Karpas-422 (cell line): ENCODE measurements at regions not wholly inside any gene's neighbourhood (a gene's known extent, or its start where the extent isn't known, plus 50 kb on each side); places are given as distances from the start of the nearest gene placed in this dataset.

Experiments used
- DNase-seq: peaks from one replicate; pipeline ENCODE4 v3.0.0-alpha.2; 2015
- H2AFZ ChIP-seq: fragments of 200-600 bp; sonication (generic); 2 replicates; pipeline ENCODE4 v1.6.1; 2014; ENCODE audit warnings: antibody characterized with exemption, low read length, mixed read lengths
- H3K27ac ChIP-seq: fragments of 200-600 bp; sonication (generic); 2 replicates; pipeline ENCODE4 v1.5.1; 2014; ENCODE audit warnings: mild to moderate bottlenecking, low read length, moderate library complexity
- H3K27me3 ChIP-seq: fragments of 200-600 bp; sonication (generic); 2 replicates; pipeline ENCODE4 v1.6.1; 2014; ENCODE audit warnings: low read length, mixed read lengths
- H3K36me3 ChIP-seq: fragments of 200-600 bp; sonication (generic); 2 replicates; pipeline ENCODE4 v1.6.1; 2014; ENCODE audit warnings: low read length, mixed read lengths; ENCODE audit not compliant: insufficient read depth
- H3K4me1 ChIP-seq: fragments of 200-600 bp; sonication (generic); 2 replicates; pipeline ENCODE4 v1.6.1; 2014; ENCODE audit warnings: mild to moderate bottlenecking, low read length, mixed read lengths
- H3K4me2 ChIP-seq: fragments of 200-600 bp; sonication (generic); 2 replicates; pipeline ENCODE4 v1.6.1; 2014; ENCODE audit warnings: low read length, low read depth, mild to moderate bottlenecking; ENCODE audit not compliant: poor library complexity, severe bottlenecking
- H3K4me3 ChIP-seq: fragments of 200-600 bp; sonication (generic); 2 replicates; pipeline ENCODE4 v1.5.1; 2014; ENCODE audit warnings: mild to moderate bottlenecking, antibody characterized with exemption, low read length, mixed read lengths
- H3K79me2 ChIP-seq: fragments of 200-600 bp; sonication (generic); 2 replicates; pipeline ENCODE4 v1.6.1; 2014; ENCODE audit warnings: mild to moderate bottlenecking, low read length, mixed read lengths
- H3K9ac ChIP-seq: fragments of 200-600 bp; sonication (generic); 2 replicates; pipeline ENCODE4 v1.6.0; 2014; ENCODE audit warnings: low read length
- H3K9me2 ChIP-seq: fragments of 200-600 bp; sonication (generic), shearing (Covaris generic); replicated peaks from 2 replicates; pipeline ENCODE4 v1.6.0; 2014; ENCODE audit warnings: mild to moderate bottlenecking, low read length, moderate library complexity; ENCODE audit not compliant: insufficient read depth
- H3K9me3 ChIP-seq: fragments of 300-700, 200-600 bp; sonication (generic); 2 replicates; pipeline ENCODE4 v1.6.1; 2014; ENCODE audit warnings: low read length, mixed read lengths
- H4K20me1 ChIP-seq: fragments of 200-600 bp; sonication (generic); 2 replicates; pipeline ENCODE4 v1.6.1; 2014; ENCODE audit warnings: mild to moderate bottlenecking, antibody characterized with exemption, low read length, low read depth; ENCODE audit not compliant: insufficient read depth

DNA sequence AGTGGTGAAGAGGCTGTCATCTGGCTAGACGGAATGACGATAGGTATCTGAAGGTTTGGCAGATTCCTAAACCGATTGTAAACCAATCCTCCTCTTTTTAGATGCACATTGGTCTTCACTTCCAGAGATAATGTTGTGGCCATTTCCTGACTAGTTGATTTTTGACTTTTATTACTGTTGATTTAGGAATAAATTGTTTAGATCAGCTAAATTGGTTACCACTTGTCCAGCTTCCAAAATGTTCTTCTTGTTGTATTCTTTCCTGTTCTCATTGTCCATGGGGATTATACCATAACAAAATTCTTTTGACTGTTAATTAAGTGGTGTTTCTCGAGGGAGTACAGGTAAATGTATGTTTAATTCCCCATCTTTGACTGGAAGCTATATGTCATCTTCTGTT lies 119.7 kb downstream of the MACROH2A1 start:
- Histone ChIP-seq H2AFZ (no peak overlapping the region), H3K4me3 (no peak overlapping the region), H3K9ac (no peak overlapping the region), H3K4me1 (no peaks in the 10 kb centered on the region), H3K36me3 (no peaks in the 10 kb centered on the region), H3K9me3 (no peaks in the 10 kb centered on the region), H3K4me2 (no peak overlapping the region), H3K9me2 (no peaks in the 10 kb centered on the region), H3K79me2 (no peaks in the 10 kb centered on the region), H4K20me1 (0 out of 2 replicates have a peak, but pooled peaks cover 5% of the 10 kb centered on the region), H3K27ac (no peak overlapping the region), H3K27me3 (no peaks in the 10 kb centered on the region)
- DNase-seq = no peak

DNA sequence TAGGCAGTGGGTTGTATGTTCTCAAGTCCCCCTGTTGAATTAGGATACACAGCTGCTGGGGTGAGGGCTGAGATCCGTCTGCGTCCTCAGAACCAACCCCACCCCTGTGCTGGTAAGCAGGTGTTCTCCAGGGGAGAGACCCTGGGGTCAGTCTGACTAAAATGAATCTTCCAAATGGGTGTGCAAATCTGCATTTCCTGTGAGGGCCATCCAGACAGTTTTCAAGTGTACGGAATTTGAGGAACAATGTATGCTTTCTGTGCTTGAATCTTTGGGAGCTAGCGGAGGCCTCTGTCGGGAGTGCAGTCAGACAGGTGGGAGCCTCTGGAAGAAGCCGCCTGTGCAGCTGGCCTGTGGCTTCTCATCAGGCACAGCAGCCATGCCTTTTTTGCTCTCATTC lies 122.9 kb downstream of the MACROH2A1 start:
- Histone ChIP-seq H3K4me2 (no peak overlapping the region), H3K27ac (no peak overlapping the region), H3K79me2 (no peaks in the 10 kb centered on the region), H2AFZ (no peak overlapping the region), H3K4me1 (no peaks in the 10 kb centered on the region), H3K36me3 (no peaks in the 10 kb centered on the region), H3K4me3 (no peak overlapping the region), H3K9me2 (no peaks in the 10 kb centered on the region), H3K9ac (no peak overlapping the region), H3K27me3 (no peaks in the 10 kb centered on the region), H3K9me3 (no peaks in the 10 kb centered on the region), H4K20me1 (peaks cover 9% of the 10 kb centered on the region; the same call in 1 of the 2 replicates)
- DNase-seq = no peak

GRCh38 chr5:135273212-135273611 lies 125.8 kb downstream of the MACROH2A1 start:
- H3K4me3 ChIP-seq = no peak overlapping the region
- DNase-seq = no peak
- H3K36me3 ChIP-seq = no peaks in the 10 kb centered on the region
- no peak overlapping the region for H2AFZ ChIP-seq
- peaks cover 9% of the 10 kb centered on the region; the same call in 1 of the 2 replicates for H4K20me1 ChIP-seq
- no peaks in the 10 kb centered on the region for H3K9me3 ChIP-seq
- H3K4me2 ChIP-seq = no peak overlapping the region
- no peaks in the 10 kb centered on the region for H3K27me3 ChIP-seq
- H3K9ac ChIP-seq = no peak overlapping the region
- no peak overlapping the region for H3K27ac ChIP-seq
- no peaks in the 10 kb centered on the region for H3K9me2 ChIP-seq
- no peaks in the 10 kb centered on the region for H3K4me1 ChIP-seq
- H3K79me2 ChIP-seq = no peaks in the 10 kb centered on the region

DNA sequence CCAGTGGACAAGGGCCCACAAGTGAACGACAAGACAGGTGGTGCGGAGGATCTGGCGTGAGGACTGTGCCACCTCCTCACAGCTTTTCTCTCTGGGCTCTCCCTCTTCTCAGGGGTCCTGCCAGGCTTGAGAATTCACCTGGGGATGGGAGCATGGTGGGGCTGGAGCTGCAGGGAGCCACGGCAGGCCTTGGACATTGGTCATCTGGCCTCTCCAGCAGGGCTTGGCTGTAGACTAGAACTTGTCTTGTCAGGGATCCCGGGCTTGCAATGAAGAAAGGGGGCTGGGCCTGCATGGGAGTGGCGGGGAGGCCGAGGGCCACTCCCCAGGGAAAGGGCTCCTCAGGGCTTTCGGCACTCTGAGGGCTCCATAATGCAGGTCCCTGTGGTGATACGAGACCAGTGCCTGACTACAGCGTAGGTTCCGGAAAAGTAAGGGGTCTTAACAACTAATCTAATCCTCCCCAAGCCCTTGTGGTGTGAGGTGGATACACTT lies 126.7 kb downstream of the MACROH2A1 start:
- no peak overlapping the region for H2AFZ ChIP-seq
- H3K9me3 ChIP-seq = no peaks in the 10 kb centered on the region
- no peaks in the 10 kb centered on the region for H3K79me2 ChIP-seq
- H3K27ac ChIP-seq = no peak overlapping the region
- DNase-seq = no peak
- no peaks in the 10 kb centered on the region for H3K27me3 ChIP-seq
- no peaks in the 10 kb centered on the region for H3K4me1 ChIP-seq
- no peak overlapping the region for H3K4me2 ChIP-seq
- H3K4me3 ChIP-seq = no peak overlapping the region
- no peaks in the 10 kb centered on the region for H3K9me2 ChIP-seq
- H3K9ac ChIP-seq = no peak overlapping the region
- no peaks in the 10 kb centered on the region for H3K36me3 ChIP-seq
- H4K20me1 ChIP-seq = peaks cover 11% of the 10 kb centered on the region; the same call in 1 of the 2 replicates

- Histone ChIP-seq H3K79me2 (no peaks in the 10 kb centered on the region), H3K9ac (no peak overlapping the region), H3K27me3 (no peaks in the 10 kb centered on the region), H3K4me2 (no peak overlapping the region), H3K4me1 (no peaks in the 10 kb centered on the region), H3K27ac (no peak overlapping the region), H4K20me1 (peaks cover 15% of the 10 kb centered on the region; the same call in 1 of the 2 replicates), H3K9me2 (no peaks in the 10 kb centered on the region), H3K9me3 (no peaks in the 10 kb centered on the region), H3K36me3 (no peaks in the 10 kb centered on the region), H2AFZ (no peak overlapping the region), H3K4me3 (no peak overlapping the region)
- no peak for DNase-seq
Measured at GRCh38 chr5:135271533-135272310, 127.3 kb downstream of the MACROH2A1 start.

DNA sequence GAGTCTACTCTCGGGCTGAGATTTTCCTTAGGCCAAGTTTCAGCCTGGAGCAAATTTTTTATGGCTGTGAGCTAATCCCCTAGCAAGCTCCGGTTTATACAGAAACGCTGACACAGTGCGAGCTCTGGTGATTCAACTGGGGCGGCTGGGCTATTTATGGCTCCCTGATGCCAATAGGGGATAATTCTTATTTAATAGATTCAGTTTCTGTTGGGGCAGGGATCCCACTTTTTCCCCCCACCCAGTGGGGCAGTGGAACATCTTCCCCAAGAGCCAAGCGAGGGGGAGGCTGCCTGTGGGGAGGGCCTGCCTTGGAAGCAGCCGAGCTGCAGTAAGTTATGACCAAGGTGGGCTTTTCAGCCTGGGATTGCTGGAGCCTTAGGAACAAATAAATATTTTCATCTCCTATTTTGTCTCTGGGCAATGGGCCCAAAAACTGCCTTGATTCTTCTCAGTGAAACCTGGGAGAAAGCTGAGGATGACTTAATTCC lies 129.1 kb downstream of the MACROH2A1 start:
- H3K4me1 ChIP-seq = no peaks in the 10 kb centered on the region
- peaks cover 18% of the 10 kb centered on the region for H4K20me1 ChIP-seq
- H3K27me3 ChIP-seq = no peaks in the 10 kb centered on the region
- DNase-seq = no peak
- no peak overlapping the region for H3K4me3 ChIP-seq
- no peak overlapping the region for H2AFZ ChIP-seq
- no peak overlapping the region for H3K4me2 ChIP-seq
- no peaks in the 10 kb centered on the region for H3K9me3 ChIP-seq
- no peak overlapping the region for H3K9ac ChIP-seq
- H3K9me2 ChIP-seq = no peaks in the 10 kb centered on the region
- H3K79me2 ChIP-seq = no peaks in the 10 kb centered on the region
- H3K27ac ChIP-seq = no peak overlapping the region
- H3K36me3 ChIP-seq = no peaks in the 10 kb centered on the region

DNA sequence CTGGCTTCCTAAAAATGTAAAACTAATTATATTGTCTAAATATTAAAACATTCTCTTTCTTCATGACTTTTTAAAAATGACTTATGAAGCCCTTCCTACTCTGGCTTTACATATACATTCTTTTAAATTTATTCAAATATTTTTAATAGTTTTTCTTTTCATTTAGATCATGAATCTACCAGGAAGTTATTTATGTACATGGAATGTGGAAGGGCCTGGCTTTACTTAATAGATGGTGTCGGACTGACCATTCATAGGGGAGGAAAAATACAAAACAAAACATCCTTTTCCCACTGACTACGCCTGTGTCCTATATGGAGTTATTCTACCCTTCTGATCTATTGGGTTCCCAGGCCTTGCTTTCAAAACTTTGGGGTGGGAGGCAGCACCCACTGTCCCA lies 129.8 kb downstream of the MACROH2A1 start:
- Histone ChIP-seq H3K27ac (no peak overlapping the region), H4K20me1 (peaks cover 14% of the 10 kb centered on the region), H3K4me3 (no peak overlapping the region), H3K9me3 (no peaks in the 10 kb centered on the region), H2AFZ (no peak overlapping the region), H3K4me1 (peaks cover 2% of the 10 kb centered on the region; the same call in 1 of the 2 replicates), H3K9me2 (no peaks in the 10 kb centered on the region), H3K27me3 (no peaks in the 10 kb centered on the region), H3K36me3 (no peaks in the 10 kb centered on the region), H3K9ac (no peak overlapping the region), H3K79me2 (no peaks in the 10 kb centered on the region), H3K4me2 (no peak overlapping the region)
- DNase-seq = no peak

GRCh38 chr5:135266975-135267374 lies 132.1 kb downstream of the MACROH2A1 start:
- Histone ChIP-seq H3K27ac (no peak overlapping the region), H4K20me1 (peaks cover 12% of the 10 kb centered on the region), H2AFZ (no peak overlapping the region), H3K9me2 (no peaks in the 10 kb centered on the region), H3K4me2 (no peak overlapping the region), H3K4me1 (peaks cover 7% of the 10 kb centered on the region; the same call in 1 of the 2 replicates), H3K9ac (no peak overlapping the region), H3K36me3 (no peaks in the 10 kb centered on the region), H3K79me2 (no peaks in the 10 kb centered on the region), H3K9me3 (no peaks in the 10 kb centered on the region), H3K27me3 (0 out of 2 replicates have a peak, but pooled peaks cover 3% of the 10 kb centered on the region), H3K4me3 (no peak overlapping the region)
- no peak for DNase-seq
